HG02970 (cell line): ENCODE measurements at regions not wholly inside any gene's neighbourhood (a gene's known extent, or its start where the extent isn't known, plus 50 kb on each side); places are given as distances from the start of the nearest gene placed in this dataset.

Source experiments
- ATAC-seq: cut with Tn5 transposase; IDR thresholded peaks from one replicate; pipeline ENCODE4 v1.9.1; 2021; ENCODE audit warnings: mild to moderate bottlenecking, moderate library complexity, moderate number of reproducible peaks; ENCODE audit not compliant: unreplicated experiment, low FRiP score

DNA sequence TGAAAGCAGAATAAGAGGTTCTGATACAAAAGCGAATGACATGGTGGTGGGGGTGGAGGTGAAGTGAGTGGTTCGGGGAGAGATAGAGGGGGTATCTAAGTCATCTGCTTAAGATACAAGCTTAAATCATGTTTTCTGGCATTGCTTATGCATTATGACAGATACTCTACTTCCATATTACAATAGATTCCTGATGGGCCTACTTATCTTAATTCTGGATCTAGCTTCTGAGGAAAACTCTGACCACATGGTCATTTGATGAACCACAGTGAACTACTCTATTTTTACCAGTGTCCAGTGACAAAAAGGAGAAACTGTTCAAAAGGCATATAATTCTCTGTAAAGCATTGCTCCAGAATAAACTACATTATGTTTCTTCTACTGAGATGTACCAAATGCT is 673.7 kb upstream of the CCDC54 start:
- no peak for ATAC-seq

DNA sequence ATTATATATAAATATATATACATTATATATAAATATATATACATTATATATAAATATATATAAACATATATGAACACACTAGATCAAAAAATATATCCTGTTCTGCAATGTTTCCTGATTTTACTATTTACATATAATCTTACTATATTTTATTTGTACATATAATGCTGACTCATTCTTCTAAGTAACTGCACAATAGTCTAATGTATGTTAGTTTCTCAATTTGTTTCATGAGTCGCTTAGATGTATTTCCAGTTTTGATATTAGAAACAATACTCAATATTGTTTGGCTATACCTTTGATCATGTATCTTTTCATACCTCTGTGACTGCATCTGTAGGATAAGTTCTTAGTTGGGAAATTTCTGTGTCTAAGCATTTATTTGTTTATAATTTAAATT is 669.9 kb upstream of the CCDC54 start:
- ATAC-seq = no peak

- no peak for ATAC-seq
Measured at GRCh38 chr3:106710596-106710995, 666.6 kb upstream of the CCDC54 start.

DNA sequence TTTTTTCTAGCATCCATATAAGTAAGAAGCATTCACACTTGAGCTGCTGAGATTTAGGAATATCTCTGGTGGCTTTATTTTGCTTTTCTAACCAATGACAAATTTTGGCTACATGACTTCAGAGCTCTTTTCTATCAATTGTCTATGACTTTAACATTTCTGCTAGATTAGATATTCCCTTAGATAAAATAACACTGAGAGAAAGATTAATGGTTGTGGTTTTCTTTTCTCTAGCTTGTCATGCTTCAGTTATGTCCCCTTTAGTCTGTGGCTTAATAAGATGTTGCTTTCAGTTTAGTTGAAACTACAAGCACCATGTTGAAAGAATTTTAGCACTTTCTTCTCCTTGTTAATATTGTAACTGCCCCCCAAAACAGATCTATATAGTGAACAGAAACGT is 665.6 kb upstream of the CCDC54 start:
- no peak for ATAC-seq

GRCh38 chr3:106714400-106714799 is 662.8 kb upstream of the CCDC54 start:
- no peak for ATAC-seq

DNA sequence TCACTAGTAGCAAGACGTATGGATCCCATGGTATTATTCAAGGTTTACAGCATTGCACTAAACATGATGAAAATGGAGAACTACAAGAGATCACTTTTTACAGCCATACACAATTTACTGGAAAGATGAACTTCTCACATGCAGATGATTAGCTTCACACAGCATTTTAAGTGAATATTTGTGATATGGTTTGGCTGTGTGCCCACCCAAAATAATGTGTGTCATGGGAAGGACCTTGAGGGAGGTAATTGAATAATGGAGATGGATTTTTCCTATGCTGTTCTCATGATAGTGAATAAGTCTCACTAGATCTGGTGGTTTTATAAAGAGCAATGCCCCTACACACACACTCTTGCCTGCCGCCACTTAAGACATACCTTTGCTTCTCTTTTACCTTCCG is 662.0 kb upstream of the CCDC54 start:
- no peak for ATAC-seq

GRCh38 chr3:106717178-106717780 is 660.0 kb upstream of the CCDC54 start:
- ATAC-seq = no peak

GRCh38 chr3:106719077-106719476 is 658.2 kb upstream of the CCDC54 start:
- ATAC-seq = no peak

DNA sequence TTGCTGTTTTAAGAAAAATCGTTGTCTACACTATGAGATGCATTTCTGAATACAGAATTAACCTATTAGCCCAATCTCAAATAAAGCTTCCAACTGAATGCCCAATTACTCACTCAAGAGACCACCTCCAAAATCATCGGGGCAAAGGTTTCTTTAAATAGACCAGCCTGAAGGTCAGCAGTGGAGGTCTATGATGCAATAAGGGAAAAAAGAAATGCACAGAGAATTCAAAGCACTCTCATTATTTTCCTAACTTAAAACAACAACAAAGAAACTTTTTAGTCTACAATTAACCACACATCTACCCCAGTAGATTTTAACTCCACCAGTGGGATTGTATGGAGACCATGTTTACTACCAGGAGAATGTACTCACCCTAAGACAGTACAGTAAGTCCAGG is 657.7 kb upstream of the CCDC54 start:
- no peak for ATAC-seq

DNA sequence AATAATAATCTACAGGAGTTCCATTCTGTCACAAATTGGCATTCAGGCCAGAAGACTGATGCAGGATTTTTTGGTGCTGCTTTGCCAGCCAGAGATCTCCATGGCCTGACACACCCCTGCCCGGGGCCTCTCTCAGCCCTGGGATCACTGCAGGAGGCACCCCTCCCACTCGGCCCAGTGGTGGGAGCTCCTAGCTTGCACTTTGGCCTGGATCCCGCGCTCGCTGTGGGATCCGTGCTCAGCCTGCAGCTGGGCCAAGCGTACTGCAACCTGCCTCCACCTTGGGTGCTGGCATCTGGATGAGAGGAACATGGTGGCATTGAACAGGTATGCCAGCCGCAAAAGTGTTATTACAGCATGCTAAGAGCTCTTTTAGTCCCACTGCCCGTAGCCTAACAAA is 656.7 kb upstream of the CCDC54 start:
- ATAC-seq = no peak

- no peak for ATAC-seq
Measured at GRCh38 chr3:106725566-106725965, 651.7 kb upstream of the CCDC54 start.

DNA sequence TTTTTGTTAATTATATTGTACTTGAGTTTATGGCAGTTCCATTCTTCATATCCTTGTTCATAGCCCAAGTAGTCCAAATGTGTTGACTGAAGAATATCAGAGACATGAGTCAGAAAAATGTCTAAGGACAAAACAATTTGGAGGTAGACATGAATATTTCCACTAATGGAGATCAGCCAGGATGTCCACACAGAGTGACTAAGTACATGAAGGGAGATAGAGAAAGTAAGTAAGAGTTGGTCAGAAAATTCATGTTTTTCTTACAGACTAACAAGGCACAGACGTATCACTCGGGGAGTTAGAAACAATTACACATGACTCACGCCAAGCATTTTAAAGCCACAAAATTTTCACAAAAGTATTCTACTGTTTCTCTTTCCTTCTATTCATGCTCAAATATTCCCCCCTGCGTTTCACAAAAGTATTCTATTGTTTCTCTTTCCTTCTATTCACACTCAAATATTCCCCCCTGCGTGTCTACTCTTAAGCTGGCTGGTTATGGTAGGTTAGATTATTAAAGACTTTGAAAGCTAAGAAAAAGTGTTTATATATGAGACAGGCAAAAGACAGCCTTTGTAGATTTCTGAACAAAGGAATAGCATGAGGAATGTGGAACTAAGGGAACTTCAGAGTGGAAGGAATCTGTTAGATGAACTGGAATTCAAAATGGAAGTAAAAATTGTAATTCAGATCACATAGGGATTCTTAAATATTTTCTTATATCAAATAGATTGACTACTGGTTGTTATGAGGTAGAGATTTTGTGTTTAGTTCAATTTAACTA is 648.7 kb upstream of the CCDC54 start:
- no peak for ATAC-seq

- ATAC-seq = no peak
Measured at GRCh38 chr3:106729481-106729880, 647.8 kb upstream of the CCDC54 start.

DNA sequence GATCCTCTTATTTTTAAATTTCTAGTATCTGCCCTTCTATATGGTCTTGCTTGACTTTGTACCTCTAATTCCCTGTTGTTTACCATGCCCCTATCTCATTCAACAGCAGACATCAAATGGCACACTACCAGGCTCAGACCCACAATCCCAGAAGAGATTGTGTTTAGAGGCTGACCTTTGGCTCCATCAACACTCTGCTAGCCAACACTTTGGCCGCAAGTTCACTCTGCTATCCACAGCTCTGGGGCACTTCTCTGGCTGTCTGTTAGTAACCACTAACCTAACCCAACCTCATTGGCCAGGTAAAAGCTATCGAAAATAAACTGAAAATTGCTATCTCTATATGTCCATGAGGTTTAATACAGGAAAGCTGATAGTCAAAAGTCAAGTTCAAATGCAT is 646.0 kb upstream of the CCDC54 start:
- ATAC-seq = no peak

DNA sequence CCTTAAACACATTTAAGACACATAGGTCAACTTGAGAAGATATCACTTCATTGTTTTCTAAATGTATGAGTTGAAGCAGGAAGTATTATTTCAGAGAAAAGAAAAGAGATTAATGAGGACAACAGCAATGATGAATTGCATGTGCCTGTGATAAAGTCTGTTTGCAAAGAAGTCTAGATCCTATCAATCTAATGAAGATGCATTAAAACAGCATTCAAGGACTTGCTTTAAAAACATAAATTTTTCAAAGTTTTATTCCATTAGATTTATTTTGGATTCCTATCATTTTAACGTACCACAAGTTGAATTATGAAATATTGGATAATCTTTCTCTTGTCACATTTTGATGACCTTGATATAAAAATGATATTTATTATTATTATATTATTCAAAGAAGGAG is 642.5 kb upstream of the CCDC54 start:
- ATAC-seq = no peak

DNA sequence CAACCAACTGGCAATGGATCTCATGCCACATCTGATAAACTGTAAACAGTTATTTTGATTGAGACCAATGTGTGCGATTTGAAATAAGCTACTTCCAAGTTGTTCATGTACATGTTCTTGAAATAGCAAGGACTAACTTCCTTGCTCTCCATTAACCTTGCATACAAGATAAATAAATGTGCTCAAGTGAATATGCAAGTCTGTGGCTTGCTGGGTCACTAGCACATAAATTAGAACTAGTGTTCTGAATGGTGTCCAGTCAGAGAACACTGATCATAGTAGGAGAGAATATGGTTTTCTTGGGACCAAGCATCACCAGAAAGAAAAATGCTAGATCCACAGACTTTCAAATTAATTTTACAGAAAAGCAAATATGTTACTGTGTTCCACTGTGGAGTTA is 640.0 kb upstream of the CCDC54 start:
- no peak for ATAC-seq

GRCh38 chr3:106740116-106740515 is 637.1 kb upstream of the CCDC54 start:
- ATAC-seq = no peak

GRCh38 chr3:106745344-106746168 is 631.7 kb upstream of the CCDC54 start:
- no peak for ATAC-seq

- no peak for ATAC-seq
Measured at GRCh38 chr3:106746286-106746685, 631.0 kb upstream of the CCDC54 start.

GRCh38 chr3:106748472-106749262 is 628.6 kb upstream of the CCDC54 start:
- ATAC-seq = no peak

DNA sequence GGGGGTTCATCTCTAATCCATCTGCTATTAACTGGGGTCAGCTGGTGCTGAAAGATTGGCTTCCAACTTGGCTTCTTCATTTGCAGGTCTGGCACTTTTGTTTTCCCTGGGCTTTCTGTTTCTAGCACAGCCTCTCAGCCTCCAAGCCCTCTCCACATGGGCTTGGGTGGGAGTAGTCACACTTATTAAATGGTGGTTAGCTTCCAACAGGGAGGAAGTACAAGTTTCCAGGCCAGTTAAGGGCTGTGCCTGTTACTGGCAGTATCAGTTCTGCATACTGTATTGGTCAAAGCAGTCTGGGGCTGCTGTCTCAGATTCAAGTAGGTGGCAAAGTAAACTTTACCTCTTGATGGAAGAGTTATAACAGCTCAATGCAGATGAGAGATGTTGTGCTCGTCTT is 627.1 kb upstream of the CCDC54 start:
- ATAC-seq = no peak
